ENCODE measurements at regions not wholly inside any gene's neighbourhood (a gene's known extent, or its start where the extent isn't known, plus 50 kb on each side); places are given as distances from the start of the nearest gene placed in this dataset.

DNA sequence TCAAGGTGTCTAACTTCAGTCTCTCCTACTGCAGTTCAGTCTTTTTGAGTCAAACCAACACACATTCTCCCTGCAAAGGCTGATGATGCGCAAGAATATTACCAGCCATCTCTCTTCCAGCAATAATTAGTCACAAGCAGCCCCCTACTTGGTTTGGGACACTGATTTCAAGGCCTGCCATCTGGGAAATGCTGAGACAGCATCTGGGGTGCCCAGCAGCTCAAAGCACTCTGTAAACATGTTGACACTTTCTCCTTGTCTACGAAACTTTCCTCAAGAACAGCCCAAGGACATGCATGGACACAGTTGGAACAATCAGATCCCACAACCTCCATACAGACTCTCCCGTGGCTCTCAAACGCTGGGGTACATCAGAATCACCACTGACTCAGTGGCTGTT, 149.2 kb upstream of the RPL38 start:
- H3K4me3 ChIP-seq (ENCODE audit: low read depth, low read length), result no peak overlapping the region
- TF ChIP-seq, protein P1, sequence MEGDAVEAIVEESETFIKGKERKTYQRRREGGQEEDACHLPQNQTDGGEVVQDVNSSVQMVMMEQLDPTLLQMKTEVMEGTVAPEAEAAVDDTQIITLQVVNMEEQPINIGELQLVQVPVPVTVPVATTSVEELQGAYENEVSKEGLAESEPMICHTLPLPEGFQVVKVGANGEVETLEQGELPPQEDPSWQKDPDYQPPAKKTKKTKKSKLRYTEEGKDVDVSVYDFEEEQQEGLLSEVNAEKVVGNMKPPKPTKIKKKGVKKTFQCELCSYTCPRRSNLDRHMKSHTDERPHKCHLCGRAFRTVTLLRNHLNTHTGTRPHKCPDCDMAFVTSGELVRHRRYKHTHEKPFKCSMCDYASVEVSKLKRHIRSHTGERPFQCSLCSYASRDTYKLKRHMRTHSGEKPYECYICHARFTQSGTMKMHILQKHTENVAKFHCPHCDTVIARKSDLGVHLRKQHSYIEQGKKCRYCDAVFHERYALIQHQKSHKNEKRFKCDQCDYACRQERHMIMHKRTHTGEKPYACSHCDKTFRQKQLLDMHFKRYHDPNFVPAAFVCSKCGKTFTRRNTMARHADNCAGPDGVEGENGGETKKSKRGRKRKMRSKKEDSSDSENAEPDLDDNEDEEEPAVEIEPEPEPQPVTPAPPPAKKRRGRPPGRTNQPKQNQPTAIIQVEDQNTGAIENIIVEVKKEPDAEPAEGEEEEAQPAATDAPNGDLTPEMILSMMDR (conservative IDR thresholded peaks at IDR 0.05; ENCODE audit: low read depth, low read length), result no peak
- no peak for DNase-seq (ENCODE audit: low read depth)

DNA sequence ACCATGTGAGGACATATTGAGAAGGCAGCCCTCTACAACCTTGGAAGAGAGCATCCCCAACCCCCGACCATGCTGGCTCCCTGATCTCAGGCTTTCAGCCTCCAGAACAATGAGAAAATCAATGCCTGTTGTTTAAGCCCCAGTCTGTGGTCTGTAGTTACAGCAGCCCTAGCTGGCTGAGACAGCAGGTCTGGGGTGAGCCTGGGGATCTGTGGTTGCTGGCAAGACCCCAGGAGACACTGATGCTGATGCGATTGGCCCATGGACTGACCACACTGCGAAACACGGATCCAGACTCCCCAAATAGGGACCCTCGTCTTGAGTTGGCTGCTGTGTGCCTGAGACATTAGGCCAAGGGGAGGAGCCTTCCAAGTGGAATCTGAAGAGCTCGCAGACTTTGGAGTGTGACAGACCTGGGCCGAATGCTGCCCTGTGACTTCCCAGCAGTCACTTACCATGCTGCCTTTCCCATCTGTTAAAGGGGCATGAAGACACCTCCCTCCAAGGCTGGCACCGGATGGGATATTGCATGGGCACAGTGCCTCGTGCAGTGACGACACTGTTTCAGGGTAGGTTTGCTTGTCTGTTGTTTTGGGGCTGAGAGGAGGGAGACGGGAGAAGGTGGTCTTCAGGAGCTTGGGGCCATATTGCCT, 147.8 kb upstream of the RPL38 start:
- TF ChIP-seq, protein P1 (conservative IDR thresholded peaks at IDR 0.05; ENCODE audit: low read depth, low read length), result no peak
- DNase-seq (ENCODE audit: low read depth), result no peak

DNA sequence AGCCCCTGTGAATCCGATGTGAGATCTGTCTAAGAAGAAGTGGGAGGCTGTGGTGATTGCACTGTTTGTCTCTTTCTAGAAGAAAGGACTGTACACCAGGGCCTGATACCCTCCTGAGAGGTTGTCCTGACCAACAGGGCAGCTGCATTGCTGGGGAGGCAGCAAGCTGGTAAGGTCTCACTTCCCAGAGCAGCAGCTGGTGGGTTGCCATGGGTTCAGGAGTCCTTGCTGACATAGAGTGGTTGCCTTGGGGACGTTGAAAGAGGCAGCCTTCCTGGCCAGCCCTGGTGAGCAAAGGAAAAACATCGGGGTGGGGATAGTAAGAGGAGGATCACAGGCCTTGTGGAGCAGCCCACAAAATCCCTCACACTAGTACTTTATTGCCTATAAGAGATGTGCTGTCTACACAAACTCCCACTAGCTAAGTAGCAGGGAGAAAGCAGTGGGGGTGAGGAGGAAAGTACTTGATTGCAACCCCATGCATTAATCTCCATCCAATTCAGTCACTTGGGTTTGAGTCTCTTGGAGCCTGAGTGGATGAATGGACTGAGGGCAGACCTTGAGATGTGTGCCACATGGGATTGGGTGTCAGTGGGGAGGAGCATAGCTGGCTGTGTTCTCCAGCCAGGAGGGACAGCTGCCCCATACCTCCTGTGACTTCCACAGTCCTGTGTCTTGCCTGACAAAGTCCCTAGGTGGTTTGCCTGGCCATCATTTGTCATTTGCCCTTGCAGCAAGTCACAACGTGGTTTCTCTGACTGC, 143.8 kb upstream of the RPL38 start:
- no peak for DNase-seq (ENCODE audit: low read depth)
- no peak overlapping the region for H3K4me3 ChIP-seq (ENCODE audit: low read depth, low read length)
- TF ChIP-seq, protein P1 (conservative IDR thresholded peaks at IDR 0.05; ENCODE audit: low read depth, low read length), result no peak

More for the DNA sequence above, 147.8 kb upstream of the RPL38 start:
- no peak overlapping the region for H3K4me3 ChIP-seq (ENCODE audit: low read depth, low read length)

DNA sequence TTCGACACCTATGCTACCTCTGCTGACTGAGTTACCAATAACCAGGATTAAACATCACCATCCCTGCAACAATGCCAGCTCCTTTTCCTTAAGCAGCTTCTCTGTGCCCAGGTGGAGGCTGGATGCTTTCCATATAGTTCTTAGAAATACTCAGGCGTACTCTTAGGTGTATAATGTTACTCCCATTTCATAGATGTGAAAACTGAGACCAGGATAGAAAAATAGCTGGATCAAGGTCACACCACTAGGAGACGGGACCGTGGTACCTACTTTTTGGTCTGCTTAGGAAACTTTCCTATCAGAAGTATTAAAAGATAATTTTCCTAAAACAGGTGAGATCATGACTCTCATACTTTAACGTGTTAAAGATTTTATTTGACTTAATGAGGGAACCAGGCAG, 141.7 kb upstream of the RPL38 start:
- no peak overlapping the region for H3K4me3 ChIP-seq (ENCODE audit: low read depth, low read length)
- TF ChIP-seq, protein P1 (conservative IDR thresholded peaks at IDR 0.05; ENCODE audit: low read depth, low read length), result no peak

DNA sequence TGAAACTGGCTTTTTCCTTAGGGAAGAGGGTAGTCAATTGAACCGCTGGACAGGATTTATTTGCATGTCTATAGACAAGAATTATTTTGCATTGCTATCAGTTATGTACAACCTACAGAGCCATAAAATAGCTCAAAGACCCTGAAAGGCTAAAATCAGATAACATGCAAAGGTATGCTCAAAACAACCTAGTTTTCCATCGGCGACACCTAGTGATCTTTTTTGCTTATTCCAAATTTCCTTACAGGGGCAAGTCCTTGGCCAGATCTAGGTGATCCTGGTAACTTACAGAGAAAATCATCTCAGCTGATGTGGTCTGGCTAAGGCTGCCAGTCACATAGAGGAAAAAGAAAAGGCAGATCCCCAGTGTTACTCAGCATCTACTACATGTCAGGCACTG, 141.2 kb upstream of the RPL38 start:
- DNase-seq (ENCODE audit: low read depth), result no peak
- no peak overlapping the region for H3K4me3 ChIP-seq (ENCODE audit: low read depth, low read length)

More for the DNA sequence above, 141.7 kb upstream of the RPL38 start:
- no peak for DNase-seq (ENCODE audit: low read depth)

DNA sequence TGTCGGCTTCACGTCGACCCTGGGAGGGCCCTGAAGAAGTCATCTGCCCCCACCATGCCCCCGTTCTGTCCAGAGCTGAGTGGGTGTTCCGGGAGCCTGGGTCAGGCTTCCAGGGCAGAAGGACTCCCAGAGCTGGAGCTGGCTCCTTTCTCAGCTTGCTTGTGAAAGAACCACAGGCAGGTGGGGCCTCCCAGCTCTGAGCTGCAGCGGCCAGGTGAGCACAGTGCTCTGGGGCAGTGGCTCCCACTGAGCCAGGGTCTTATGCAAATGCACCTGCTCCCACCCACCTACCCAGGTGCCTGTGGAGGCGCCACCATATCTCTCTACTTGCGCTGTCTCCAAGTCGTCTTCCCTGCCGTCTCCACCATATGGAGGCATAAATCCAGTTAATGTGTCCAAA, 140.0 kb upstream of the RPL38 start:
- TF ChIP-seq, protein P1 (conservative IDR thresholded peaks at IDR 0.05; ENCODE audit: low read depth, low read length), result no peak
- H3K4me3 ChIP-seq (ENCODE audit: low read depth, low read length), result no peak overlapping the region

More for the DNA sequence above, 141.2 kb upstream of the RPL38 start:
- TF ChIP-seq, protein P1 (conservative IDR thresholded peaks at IDR 0.05; ENCODE audit: low read depth, low read length), result no peak

More for the DNA sequence above, 140.0 kb upstream of the RPL38 start:
- DNase-seq (ENCODE audit: low read depth), result no peak
